ENCODE measurements at regions not wholly inside any gene's neighbourhood (a gene's known extent, or its start where the extent isn't known, plus 50 kb on each side); places are given as distances from the start of the nearest gene placed in this dataset.
"Not testable (repeated sequence)": the region's sequence is repeated elsewhere in the genome, so short reads cannot be mapped to it uniquely, and the experiment has no call there.

GRCh38 chr1:58062635-58063034 lies 483.9 kb downstream of the OMA1 start:
- DNase-seq (ENCODE audit: low read depth, low spot score): no peak

- no peak for DNase-seq (ENCODE audit: low read depth, low spot score)
These were observed 485.9 kb downstream of the OMA1 start for GRCh38 chr1:58060559-58061170.

DNA sequence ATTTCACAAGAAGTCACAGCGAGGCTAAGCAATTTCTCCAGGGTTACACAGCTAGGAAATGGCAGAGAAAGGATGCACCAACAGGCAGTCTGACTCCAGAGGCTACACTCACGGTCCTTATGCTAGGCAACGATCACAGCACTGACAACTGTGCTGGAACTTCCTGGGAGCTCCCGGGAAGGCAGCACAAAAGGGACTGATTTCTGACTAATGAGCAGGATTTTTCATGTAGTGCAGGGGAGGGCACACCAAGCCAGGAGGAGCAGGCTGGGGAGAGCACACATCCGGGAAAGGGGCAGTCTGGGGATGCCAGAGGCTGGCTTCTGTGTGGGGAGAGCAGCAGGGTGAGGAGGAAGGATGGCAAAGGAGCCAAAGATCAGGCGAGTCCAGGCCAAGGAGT lies 486.7 kb downstream of the OMA1 start:
- DNase-seq (ENCODE audit: low read depth, low spot score): no peak

DNA sequence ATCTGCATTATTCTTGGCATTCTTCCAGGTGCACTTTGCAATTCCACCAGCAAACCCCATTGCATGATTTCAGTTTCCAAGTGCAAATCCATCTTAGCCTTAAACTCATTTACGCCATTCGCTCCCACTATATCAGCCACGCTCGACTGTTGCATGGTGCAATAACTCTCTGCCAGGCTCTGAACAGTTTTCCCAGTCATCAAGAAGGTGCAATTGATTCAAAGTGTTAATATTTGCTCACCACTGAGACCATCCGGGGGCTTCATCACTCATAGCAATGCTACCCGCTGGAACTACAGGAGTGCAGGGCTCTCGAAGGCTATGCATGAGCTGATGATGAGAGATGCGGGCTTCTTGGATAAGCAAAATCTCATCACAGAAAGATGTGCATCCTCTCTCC lies 488.2 kb downstream of the OMA1 start:
- DNase-seq (ENCODE audit: low read depth, low spot score): no peak

GRCh38 chr1:58057826-58058225 lies 488.7 kb downstream of the OMA1 start:
- DNase-seq (ENCODE audit: low read depth, low spot score): no peak

GRCh38 chr1:58051187-58051586 lies 495.3 kb downstream of the OMA1 start:
- not testable (repeated sequence) for DNase-seq (ENCODE audit: low read depth, low spot score)

DNA sequence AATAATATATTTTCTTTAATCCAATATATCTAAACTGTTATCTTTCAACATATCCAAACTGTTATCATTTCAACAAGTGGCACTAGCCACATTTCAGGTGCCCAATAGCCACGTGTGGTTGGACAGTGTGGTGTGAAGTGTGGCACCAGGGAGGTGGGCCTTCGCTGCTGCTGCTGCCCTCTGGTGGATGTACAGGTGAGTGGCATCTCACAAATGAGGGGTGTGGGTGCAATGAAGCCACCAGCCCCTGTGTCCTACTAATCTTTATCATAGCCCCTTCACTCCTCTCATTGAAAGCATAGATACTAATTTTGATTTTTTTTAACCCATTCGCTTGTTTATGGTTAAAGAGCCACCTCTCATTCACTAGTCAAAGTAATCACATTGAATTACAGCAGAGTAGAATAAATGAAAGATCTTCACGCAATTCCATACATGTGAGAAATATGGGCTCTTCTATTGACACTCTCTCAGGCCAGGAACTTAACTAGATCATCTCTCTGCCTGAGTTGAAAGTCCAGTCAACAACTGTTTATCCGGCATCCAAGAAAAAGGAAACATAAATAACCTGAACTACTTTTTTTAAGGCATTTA lies 499.2 kb downstream of the OMA1 start:
- DNase-seq (ENCODE audit: low read depth, low spot score): no peak

DNA sequence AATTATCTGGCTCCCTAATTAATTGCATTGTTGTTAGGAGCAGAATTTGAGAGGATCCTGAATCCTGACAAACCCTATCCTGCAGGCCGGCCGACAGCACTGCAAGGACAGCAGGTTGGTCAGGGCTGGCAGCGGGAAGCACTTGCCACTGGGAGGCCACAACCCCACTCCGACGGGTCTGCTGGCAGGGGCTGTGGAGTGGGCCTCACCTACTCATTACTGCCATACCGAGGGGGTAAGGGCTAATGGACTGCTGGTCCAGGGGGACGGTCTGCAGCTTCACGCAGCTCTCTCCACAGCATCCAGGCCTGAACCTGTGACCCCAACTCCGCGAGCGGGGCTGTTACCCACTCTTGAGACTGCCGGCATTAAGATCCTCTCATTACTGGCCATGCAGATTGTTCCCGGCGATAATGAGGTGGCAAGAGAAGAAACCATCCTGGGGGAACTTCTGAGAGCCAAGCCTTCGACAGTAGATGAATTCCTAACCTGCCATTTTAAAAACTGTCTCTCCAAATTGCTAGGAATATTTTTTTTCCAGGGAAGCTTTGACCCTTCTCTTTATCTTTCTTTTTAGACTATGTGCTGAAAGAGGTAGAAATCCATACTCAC lies 501.3 kb downstream of the OMA1 start:
- DNase-seq (ENCODE audit: low read depth, low spot score): no peak

GRCh38 chr1:58041621-58042020 lies 504.9 kb downstream of the OMA1 start:
- no peak for DNase-seq (ENCODE audit: low read depth, low spot score)

DNA sequence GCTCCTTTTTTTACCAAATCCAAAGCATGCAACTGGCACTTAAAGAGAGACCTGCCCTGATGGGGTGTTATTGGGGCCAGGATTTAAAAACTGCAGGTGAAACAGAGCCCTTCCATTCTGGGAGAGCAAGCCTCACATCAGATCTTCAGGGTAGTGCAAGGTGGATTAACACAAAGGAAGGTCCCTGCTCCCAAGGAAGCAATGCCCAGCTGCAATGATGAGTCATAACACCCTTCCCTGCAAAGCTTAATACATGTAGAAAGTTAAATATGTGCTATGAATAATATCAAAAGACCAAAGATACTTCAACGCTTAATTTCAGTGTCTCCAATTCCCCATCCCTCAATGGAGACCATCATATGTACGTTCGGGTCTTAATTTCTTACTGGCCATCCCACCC lies 508.0 kb downstream of the OMA1 start:
- DNase-seq (ENCODE audit: low read depth, low spot score): no peak

GRCh38 chr1:58035523-58035922 lies 511.0 kb downstream of the OMA1 start:
- no peak for DNase-seq (ENCODE audit: low read depth, low spot score)

DNA sequence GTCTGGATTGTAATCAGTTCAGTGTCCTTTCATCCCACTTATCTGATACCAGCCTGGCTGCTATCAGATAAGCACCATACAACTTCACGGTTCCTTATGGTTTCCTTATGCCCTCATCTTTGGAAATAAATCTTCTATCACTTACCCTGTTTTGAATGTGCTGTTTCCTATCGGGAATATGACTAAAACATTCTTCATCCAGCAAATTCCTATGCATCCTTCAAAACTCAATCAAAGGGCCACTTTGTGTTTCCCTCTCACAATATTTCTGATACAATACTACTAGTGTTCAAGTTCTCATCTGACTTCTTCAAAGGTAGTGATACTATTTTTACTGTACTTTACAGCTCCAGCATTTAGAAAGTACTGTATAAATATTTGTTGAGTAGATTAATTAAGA lies 513.2 kb downstream of the OMA1 start:
- DNase-seq (ENCODE audit: low read depth, low spot score): no peak

GRCh38 chr1:58032611-58033073 lies 513.9 kb downstream of the OMA1 start:
- DNase-seq (ENCODE audit: low read depth, low spot score): no peak

- no peak for DNase-seq (ENCODE audit: low read depth, low spot score)
These were observed 515.1 kb downstream of the OMA1 start for GRCh38 chr1:58031416-58031815.

DNA sequence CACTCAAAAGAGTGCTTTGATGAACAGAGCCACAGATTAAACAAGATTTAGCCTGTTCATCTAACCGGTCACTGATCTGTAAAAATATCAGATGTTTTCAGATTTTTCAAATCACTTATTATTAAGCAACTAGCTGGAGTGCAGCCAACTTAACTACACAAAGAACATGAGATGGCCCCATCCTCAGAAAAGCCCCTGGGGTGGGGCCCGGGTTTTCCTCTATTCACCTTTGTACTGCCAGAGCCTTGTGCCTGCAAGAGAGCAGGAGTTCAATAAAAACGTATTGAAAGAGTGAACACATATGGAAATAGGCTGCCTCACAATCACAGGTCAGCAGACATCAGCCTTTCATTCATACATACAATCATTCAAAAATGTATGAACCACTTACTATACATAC lies 516.1 kb downstream of the OMA1 start:
- DNase-seq (ENCODE audit: low read depth, low spot score): no peak

- no peak for DNase-seq (ENCODE audit: low read depth, low spot score)
These were observed 528.9 kb downstream of the OMA1 start for GRCh38 chr1:58017641-58018040.

DNA sequence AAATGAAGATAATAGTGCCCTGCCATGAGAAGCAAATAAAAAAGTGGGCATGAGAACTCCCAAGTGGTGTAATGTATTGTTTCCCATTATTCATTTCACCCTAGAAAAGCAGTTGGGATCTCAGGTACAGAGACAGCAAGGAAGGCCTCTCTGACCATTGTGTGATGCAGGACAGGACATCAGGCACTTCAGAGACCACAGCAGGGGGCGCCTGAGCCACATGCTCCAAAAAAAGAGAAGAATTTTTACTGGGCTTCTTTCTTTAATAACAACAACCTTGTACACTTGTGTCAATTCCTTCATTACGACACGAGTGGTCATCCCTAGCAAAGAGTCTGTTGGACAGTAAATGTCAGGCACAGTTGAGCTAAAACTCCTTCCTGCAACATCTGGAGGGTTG lies 533.3 kb downstream of the OMA1 start:
- no peak for DNase-seq (ENCODE audit: low read depth, low spot score)

DNA sequence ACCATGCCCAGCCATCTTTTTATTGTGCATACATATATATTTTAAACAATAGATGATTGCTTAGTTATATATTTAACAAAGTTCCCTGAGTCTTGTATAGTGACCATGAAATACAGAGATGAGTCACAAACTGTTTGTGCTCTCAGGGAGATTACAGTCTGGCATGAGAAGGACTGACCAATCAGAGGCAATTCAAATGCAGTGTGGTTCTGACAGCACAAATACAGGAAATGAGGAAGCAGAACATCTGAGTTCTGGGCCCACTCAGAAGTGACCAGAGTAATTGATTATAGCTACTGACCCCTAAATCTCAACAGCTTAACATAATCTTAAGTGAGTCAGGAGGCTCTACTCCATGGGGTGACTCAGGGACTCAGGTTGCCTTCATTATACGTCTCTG lies 534.5 kb downstream of the OMA1 start:
- DNase-seq (ENCODE audit: low read depth, low spot score): no peak

DNA sequence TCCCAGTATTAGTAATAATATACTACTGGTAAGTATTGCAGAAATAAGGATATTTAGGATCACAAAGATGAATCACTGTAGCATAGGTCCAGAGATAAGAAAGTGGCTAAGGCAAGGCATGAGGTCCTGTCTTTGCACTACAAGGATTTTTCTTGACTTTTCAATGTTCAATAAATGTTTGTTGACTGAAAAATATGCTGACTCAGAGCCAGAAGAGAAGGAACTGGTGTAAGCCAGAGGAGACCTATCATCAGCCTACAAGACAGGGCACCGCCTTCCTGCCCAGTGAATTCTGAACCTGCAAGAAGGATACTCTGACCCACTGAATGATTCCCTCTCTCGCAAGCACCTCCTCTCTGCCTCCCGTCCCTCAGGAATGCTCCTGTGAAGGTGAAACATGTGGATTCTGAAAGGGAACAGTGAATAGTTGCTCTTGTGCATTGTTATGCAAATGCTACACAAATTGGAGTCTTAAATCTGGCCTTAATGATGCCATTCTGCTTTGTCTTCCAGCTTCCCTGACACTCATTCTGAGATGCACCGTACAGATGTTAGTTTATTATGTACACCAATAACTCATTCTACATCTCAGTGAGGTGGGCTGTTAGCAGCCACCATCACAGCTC lies 540.0 kb downstream of the OMA1 start:
- DNase-seq (ENCODE audit: low read depth, low spot score): no peak

GRCh38 chr1:58005212-58005611 lies 541.3 kb downstream of the OMA1 start:
- no peak for DNase-seq (ENCODE audit: low read depth, low spot score)

DNA sequence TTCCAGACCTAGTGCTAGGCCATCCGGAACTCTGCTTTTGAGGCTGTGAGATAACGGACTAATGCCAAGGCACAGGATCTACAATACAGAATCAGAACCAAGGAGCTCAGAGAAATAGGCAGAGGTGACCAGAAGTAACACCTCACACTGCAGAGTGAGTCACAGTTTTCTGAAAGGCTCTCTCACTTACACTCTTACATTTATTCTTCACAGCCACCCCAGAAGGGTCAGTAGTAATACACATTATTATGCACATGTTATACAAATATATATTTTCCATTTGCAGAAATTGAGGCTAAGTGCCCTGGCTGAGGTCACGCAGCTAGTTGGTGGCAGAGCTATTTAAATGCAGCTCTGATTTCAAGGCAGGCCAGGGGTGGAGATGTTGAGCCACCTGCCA lies 542.5 kb downstream of the OMA1 start:
- no peak for DNase-seq (ENCODE audit: low read depth, low spot score)

DNA sequence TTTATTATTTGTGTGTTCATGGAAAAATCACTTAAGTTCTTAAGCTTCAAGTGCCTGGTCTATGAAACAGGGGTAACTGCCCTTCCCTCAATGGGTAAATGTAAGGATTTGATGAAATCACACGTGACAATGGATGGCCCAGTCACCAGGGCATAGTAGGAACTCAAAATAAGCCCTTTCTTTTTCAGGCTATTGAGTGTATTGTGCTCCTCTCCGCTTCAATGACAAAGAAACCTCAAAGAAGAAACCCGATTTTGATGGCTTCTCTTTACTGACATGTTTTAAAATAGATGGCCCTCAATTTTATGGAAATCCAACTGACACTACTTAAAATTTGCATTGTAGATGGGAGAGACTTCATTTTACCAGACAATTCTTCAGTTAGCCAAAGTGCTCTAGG lies 543.5 kb downstream of the OMA1 start:
- DNase-seq (ENCODE audit: low read depth, low spot score): no peak

GRCh38 chr1:58000821-58001220 lies 545.7 kb downstream of the OMA1 start:
- DNase-seq (ENCODE audit: low read depth, low spot score): no peak
